Heart left ventricle (tissue), 16 donors: ENCODE measurements at regions not wholly inside any gene's neighbourhood (a gene's known extent, or its start where the extent isn't known, plus 50 kb on each side); places are given as distances from the start of the nearest gene placed in this dataset.
A peak's percentile ranks its signal among the peaks of the same experiment; 100 is the strongest.

Experiments
- ATAC-seq, 4 donors: fragments of 200-7000 bp; cut with Tn5 transposase; one replicate each; pipeline ENCODE4 v1.9.1; 2020 to 2022; ENCODE audit warnings: moderate library complexity in 4 of 4, mild to moderate bottlenecking in 3 of 4, moderate number of reproducible peaks in 1 of 4
- DNase-seq, 5 donors: peaks; one replicate each; pipeline ENCODE4 v3.0.0-alpha.2; 2020
- H3K27ac ChIP-seq, 12 donors: fragments of 200-600 bp; sonication (generic) in 4 of 12; one replicate each; pipeline versions ENCODE4 v1.5.0 to v1.8.0; 2016 to 2022; ENCODE audit warnings: mild to moderate bottlenecking in 2 of 12
- H3K27me3 ChIP-seq, 9 donors: fragments of 200-600 bp; sonication (generic) in 2 of 9; one replicate each; pipeline versions ENCODE4 v1.5.1 to v1.8.0; 2016 to 2022; ENCODE audit warnings: mild to moderate bottlenecking in 3 of 9
- H3K36me3 ChIP-seq, 9 donors: fragments of 200-600 bp; sonication (generic) in 2 of 9; one replicate each; pipeline versions ENCODE4 v1.5.0 to v1.8.0; 2018 to 2022; ENCODE audit warnings: mild to moderate bottlenecking in 2 of 9
- H3K4me1 ChIP-seq, 12 donors: fragments of 200-600 bp; sonication (generic) in 4 of 12; one replicate each; pipeline versions ENCODE4 v1.5.0 to v1.8.0; 2016 to 2022; ENCODE audit warnings: mild to moderate bottlenecking in 3 of 12
- H3K4me3 ChIP-seq, 12 donors: fragments of 200-600 bp; sonication (generic) in 4 of 12; one replicate each; pipeline versions ENCODE4 v1.5.0 to v1.8.0; 2017 to 2022; ENCODE audit warnings: mild to moderate bottlenecking in 9 of 12, moderate library complexity in 4 of 12
- H3K9me3 ChIP-seq, 12 donors: fragments of 200-600 bp; sonication (generic) in 4 of 12; one replicate each; pipeline versions ENCODE4 v1.5.0 to v1.8.0; 2016 to 2022; ENCODE audit warnings: mild to moderate bottlenecking in 1 of 12
- POLR2A ChIP-seq, 2 donors: fragments of 450-650 bp; IDR thresholded peaks; one replicate each; pipeline ENCODE4 v1.6.1; 2017; ENCODE audit warnings: antibody characterized with exemption in 2 of 2, mild to moderate bottlenecking in 2 of 2, moderate library complexity in 2 of 2
- WGBS, 4 donors: extraction: QIAGEN DNeasy Blood & Tissue Kit in 2 of 4; methylation state at CpG; one replicate each; pipeline versions ENCODE4 v1.1.5 to v1.1.7; 2013 to 2018; 5-methylcytosine and 5-hydroxymethylcytosine counted together
- intact Hi-C, 10 donors: fragments of 100-400 bp; cut with DNase I; formaldehyde crosslinking; loops; one replicate each; pipeline versions ENCODE4 v1.11.1 to v1.14.2; 2022
- TF ChIP-seq, protein P1 (sequence below), 12 donors: fragments of 200-600 bp; sonication (generic) in 4 of 12; IDR thresholded peaks; one replicate each; pipeline versions ENCODE4 v1.5.0 to v1.8.0; 2018 to 2022; ENCODE audit warnings: antibody characterized with exemption in 12 of 12, mild to moderate bottlenecking in 5 of 12
- donor health status: ischemic (EF 13 %, LVEDD 7.1; RV severe dilation, severe dysfunction).
- donor health status: healthy with polysubstance abuse.
- donor health status: DM: no; HTN: yes; CAD: no.
- donor health status: DM: no; HTN: no; CAD: no.
- donor health status: ischemic (EF 25% LVEDD 6.9; RV normal size, moderate dysfunction).
- donor health status: ischemic (EF 25% LVEDD 5.7; RV mildly dilated, moderate dysfunction).
- donor health status: healthy.
- donor health status: DM: yes; HTN: yes; CAD: no.
- donor health status: ischemic (EF 35%, LVEDD 5.7; RV mildly dilated, moderate dysfunction).
- donor health status: nonischemic (EF 11% LVEDD 7.7; RV severe dilation, severe dysfunction).
- donor health status: DM: yes; HTN: yes; CAD: no.
- donor health status: PGD.
- donor health status: ischemic (EF 29% LVEDD 5.4; RV normal size, mild dysfunction).
- donor health status: nonischemic (EF 23%, LVEDD 6.1; RV moderate dilation, normal function).

DNA sequence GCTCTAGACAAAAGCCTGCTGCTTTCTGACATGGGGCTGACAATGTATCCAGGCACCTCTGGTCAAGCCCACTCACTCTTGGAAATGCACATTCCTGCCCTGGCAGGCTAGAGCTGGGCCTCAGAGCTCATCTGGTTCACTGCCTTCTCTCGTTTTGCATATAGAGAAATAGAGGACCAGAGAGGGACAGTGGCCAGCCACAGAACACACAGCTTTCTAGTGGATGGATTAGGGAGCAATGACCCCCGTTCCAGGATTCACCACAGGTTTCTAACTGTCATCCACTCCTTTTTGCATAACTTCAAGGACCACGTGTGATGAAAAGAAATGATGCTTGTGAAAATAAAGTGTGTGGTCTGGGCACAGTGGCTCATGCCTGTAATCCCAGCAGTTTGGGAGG lies 129.6 kb upstream of the IGSF21 start:
- DNase-seq (no peak), ATAC-seq (no peak)
- no peak for TF ChIP-seq POLR2A (IDR thresholded peaks at IDR 0.05)
- TF ChIP-seq, protein P1, sequence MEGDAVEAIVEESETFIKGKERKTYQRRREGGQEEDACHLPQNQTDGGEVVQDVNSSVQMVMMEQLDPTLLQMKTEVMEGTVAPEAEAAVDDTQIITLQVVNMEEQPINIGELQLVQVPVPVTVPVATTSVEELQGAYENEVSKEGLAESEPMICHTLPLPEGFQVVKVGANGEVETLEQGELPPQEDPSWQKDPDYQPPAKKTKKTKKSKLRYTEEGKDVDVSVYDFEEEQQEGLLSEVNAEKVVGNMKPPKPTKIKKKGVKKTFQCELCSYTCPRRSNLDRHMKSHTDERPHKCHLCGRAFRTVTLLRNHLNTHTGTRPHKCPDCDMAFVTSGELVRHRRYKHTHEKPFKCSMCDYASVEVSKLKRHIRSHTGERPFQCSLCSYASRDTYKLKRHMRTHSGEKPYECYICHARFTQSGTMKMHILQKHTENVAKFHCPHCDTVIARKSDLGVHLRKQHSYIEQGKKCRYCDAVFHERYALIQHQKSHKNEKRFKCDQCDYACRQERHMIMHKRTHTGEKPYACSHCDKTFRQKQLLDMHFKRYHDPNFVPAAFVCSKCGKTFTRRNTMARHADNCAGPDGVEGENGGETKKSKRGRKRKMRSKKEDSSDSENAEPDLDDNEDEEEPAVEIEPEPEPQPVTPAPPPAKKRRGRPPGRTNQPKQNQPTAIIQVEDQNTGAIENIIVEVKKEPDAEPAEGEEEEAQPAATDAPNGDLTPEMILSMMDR (IDR thresholded peaks at IDR 0.05): no peak
- Histone ChIP-seq H3K27me3 (peaks cover 0 to 34% (median 0%) of the 10 kb centered on the region in 9 donors), H3K27ac (no peak overlapping the region), H3K36me3 (no peaks in the 10 kb centered on the region), H3K4me3 (no peak overlapping the region), H3K4me1 (no peaks in the 10 kb centered on the region), H3K9me3 (no peaks in the 10 kb centered on the region)
- intact Hi-C loops: no loop called here
- 53 to 61% (median 57%) methylated on average over 3 of the region's 3 CpGs for WGBS, 4 donors

- no peak for DNase-seq
- Histone ChIP-seq H3K9me3 (no peaks in the 10 kb centered on the region), H3K27me3 (peaks cover 0 to 36% (median 0%) of the 10 kb centered on the region in 9 donors), H3K36me3 (no peaks in the 10 kb centered on the region), H3K4me1 (no peaks in the 10 kb centered on the region), H3K27ac (no peak overlapping the region), H3K4me3 (no peak overlapping the region)
- TF ChIP-seq POLR2A (IDR thresholded peaks at IDR 0.05): no peak
- TF ChIP-seq, protein P1 (IDR thresholded peaks at IDR 0.05): no peak
- intact Hi-C loops: no loop called here
- WGBS, 4 donors: 45 to 59% (median 54%) methylated on average over 6 of the region's 6 CpGs
- ATAC-seq: no peak
Measured at GRCh38 chr1:17979815-17980214, 127.8 kb upstream of the IGSF21 start.

DNA sequence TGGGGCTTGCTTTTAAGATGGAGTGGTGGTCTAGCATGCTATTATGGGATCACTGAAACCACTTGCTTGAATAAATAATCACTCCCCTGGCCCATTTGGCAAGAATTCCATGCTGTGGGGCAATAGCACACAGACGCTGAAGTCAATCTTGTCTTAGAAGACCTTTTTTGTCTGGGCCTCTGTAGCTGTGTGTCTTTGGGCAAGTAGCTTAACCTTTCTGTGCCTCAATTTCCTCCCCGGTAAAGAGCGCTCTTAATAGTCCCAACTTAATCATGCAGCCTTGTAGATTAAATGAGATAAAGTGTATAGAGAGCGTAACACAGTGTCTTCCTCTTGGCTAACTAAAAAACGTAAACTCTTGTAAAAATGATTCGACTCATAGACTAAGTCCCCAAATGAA lies 125.4 kb upstream of the IGSF21 start:
- ATAC-seq: no peak
- H3K27me3 ChIP-seq: peaks cover 0 to 30% (median 0%) of the 10 kb centered on the region in 9 donors
- TF ChIP-seq POLR2A (IDR thresholded peaks at IDR 0.05): no peak
- TF ChIP-seq, protein P1 (IDR thresholded peaks at IDR 0.05): no peak
- no peaks in the 10 kb centered on the region for H3K4me1 ChIP-seq
- DNase-seq: no peak
- H3K9me3 ChIP-seq: peaks cover 0 to 7% (median 0%) of the 10 kb centered on the region in 12 donors
- H3K27ac ChIP-seq: no peak overlapping the region
- intact Hi-C loops: no loop called here
- 79 to 88% (median 83%) methylated on average over 6 of the region's 6 CpGs for WGBS, 4 donors
- no peak overlapping the region for H3K4me3 ChIP-seq
- H3K36me3 ChIP-seq: no peaks in the 10 kb centered on the region

- no peak overlapping the region for H3K4me3 ChIP-seq
- DNase-seq (no peak), ATAC-seq (no peak)
- intact Hi-C loops: no loop called here
- no peaks in the 10 kb centered on the region for H3K4me1 ChIP-seq
- peaks cover 0 to 27% (median 0%) of the 10 kb centered on the region in 9 donors for H3K27me3 ChIP-seq
- peaks cover 0 to 7% (median 0%) of the 10 kb centered on the region in 12 donors for H3K9me3 ChIP-seq
- H3K27ac ChIP-seq: no peak overlapping the region
- WGBS, 4 donors: 28 to 34% (median 30%) methylated on average over 9 of the region's 9 CpGs
- no peaks in the 10 kb centered on the region for H3K36me3 ChIP-seq
- TF ChIP-seq, protein P1 (IDR thresholded peaks at IDR 0.05): peak; percentile 11 to 61 (median 37)
- TF ChIP-seq POLR2A (IDR thresholded peaks at IDR 0.05): no peak
Measured at GRCh38 chr1:17984583-17984982, 123.0 kb upstream of the IGSF21 start.
